ENCODE measurements at regions not wholly inside any gene's neighbourhood (a gene's known extent, or its start where the extent isn't known, plus 50 kb on each side); places are given as distances from the start of the nearest gene placed in this dataset.
A peak's percentile ranks its signal among the peaks of the same experiment; 100 is the strongest.

DNA sequence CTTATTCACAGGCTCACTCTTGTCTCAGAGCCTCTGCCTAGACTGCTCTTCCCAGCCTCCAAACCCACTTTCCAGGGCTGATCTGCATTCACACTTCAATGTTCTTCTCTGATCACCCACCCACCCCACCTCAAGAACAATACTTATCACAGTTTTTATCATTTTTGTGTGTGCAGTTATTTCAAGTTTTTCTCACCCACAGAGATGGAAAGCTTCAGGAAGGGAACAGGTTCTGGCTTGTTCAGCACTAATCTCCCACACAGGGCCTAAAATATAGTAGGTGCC, 160.9 kb downstream of the MRPL14 start:
- DNase-seq (ENCODE audit: low spot score in 2 of 2) = no peak
- Histone ChIP-seq H3K36me3 (no peaks in the 10 kb centered on the region), H3K4me1 (peaks cover 13% of the 10 kb centered on the region), H3K9me3 (no peaks in the 10 kb centered on the region), H3K27me3 (no peaks in the 10 kb centered on the region), H3K27ac (no peak overlapping the region), H3K4me3 (no peak overlapping the region)
- TF ChIP-seq, protein P1, sequence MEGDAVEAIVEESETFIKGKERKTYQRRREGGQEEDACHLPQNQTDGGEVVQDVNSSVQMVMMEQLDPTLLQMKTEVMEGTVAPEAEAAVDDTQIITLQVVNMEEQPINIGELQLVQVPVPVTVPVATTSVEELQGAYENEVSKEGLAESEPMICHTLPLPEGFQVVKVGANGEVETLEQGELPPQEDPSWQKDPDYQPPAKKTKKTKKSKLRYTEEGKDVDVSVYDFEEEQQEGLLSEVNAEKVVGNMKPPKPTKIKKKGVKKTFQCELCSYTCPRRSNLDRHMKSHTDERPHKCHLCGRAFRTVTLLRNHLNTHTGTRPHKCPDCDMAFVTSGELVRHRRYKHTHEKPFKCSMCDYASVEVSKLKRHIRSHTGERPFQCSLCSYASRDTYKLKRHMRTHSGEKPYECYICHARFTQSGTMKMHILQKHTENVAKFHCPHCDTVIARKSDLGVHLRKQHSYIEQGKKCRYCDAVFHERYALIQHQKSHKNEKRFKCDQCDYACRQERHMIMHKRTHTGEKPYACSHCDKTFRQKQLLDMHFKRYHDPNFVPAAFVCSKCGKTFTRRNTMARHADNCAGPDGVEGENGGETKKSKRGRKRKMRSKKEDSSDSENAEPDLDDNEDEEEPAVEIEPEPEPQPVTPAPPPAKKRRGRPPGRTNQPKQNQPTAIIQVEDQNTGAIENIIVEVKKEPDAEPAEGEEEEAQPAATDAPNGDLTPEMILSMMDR (IDR thresholded peaks at IDR 0.05) = no peak
- TF ChIP-seq EP300 (IDR thresholded peaks at IDR 0.05) = no peak
- TF ChIP-seq POLR2AphosphoS5 (IDR thresholded peaks at IDR 0.05) = no peak
- TF ChIP-seq POLR2A (IDR thresholded peaks at IDR 0.05) = no peak

- Histone ChIP-seq H3K27ac (no peak overlapping the region), H3K4me3 (no peak overlapping the region), H3K36me3 (no peaks in the 10 kb centered on the region), H3K9me3 (no peaks in the 10 kb centered on the region), H3K4me1 (peaks cover 8% of the 10 kb centered on the region), H3K27me3 (no peaks in the 10 kb centered on the region)
- TF ChIP-seq, protein P1 (IDR thresholded peaks at IDR 0.05) = no peak
- no peak for TF ChIP-seq EP300 (IDR thresholded peaks at IDR 0.05)
- TF ChIP-seq POLR2AphosphoS5 (IDR thresholded peaks at IDR 0.05) = no peak
- TF ChIP-seq POLR2A (IDR thresholded peaks at IDR 0.05) = no peak
- WGBS = 93% methylated on average over 3 of the region's 3 CpGs
- DNase-seq (ENCODE audit: low spot score in 2 of 2) = no peak
These were observed 161.5 kb downstream of the MRPL14 start for GRCh38 chr6:43965628-43966373.

GRCh38 chr6:43964659-43965570, 162.3 kb downstream of the MRPL14 start:
- peak in 1 of 2 donors; percentile 45 for DNase-seq (ENCODE audit: low spot score in 2 of 2)
- H3K4me3 ChIP-seq = no peak overlapping the region
- H3K9me3 ChIP-seq = no peaks in the 10 kb centered on the region
- no peaks in the 10 kb centered on the region for H3K27me3 ChIP-seq
- TF ChIP-seq POLR2AphosphoS5 (IDR thresholded peaks at IDR 0.05) (no peak), POLR2A (IDR thresholded peaks at IDR 0.05) (no peak), EP300 (IDR thresholded peaks at IDR 0.05) (no peak)
- TF ChIP-seq, protein P1 (IDR thresholded peaks at IDR 0.05) = no peak
- H3K36me3 ChIP-seq = no peaks in the 10 kb centered on the region
- no peak overlapping the region for H3K27ac ChIP-seq
- 83% methylated on average over 6 of the region's 6 CpGs for WGBS
- peaks cover 5% of the 10 kb centered on the region for H3K4me1 ChIP-seq

- no peaks in the 10 kb centered on the region for H3K9me3 ChIP-seq
These were observed 163.2 kb downstream of the MRPL14 start for GRCh38 chr6:43963877-43964658.

More at GRCh38 chr6:43963877-43964658, 163.2 kb downstream of the MRPL14 start:
- TF ChIP-seq POLR2A (IDR thresholded peaks at IDR 0.05) (no peak), POLR2AphosphoS5 (IDR thresholded peaks at IDR 0.05) (no peak), EP300 (IDR thresholded peaks at IDR 0.05) (no peak)
- TF ChIP-seq, protein P1 (IDR thresholded peaks at IDR 0.05) = no peak
- H3K4me1 ChIP-seq = peaks cover 5% of the 10 kb centered on the region
- DNase-seq (ENCODE audit: low spot score in 2 of 2) = peak in 1 of 2 donors; percentile 5
- H3K4me3 ChIP-seq = no peak overlapping the region
- H3K27ac ChIP-seq = no peak overlapping the region
- 82% methylated on average over 6 of the region's 6 CpGs for WGBS
- H3K36me3 ChIP-seq = no peaks in the 10 kb centered on the region
- no peaks in the 10 kb centered on the region for H3K27me3 ChIP-seq
